ENCODE measurements at regions not wholly inside any gene's neighbourhood (a gene's known extent, or its start where the extent isn't known, plus 50 kb on each side); places are given as distances from the start of the nearest gene placed in this dataset.

GRCh38 chr1:87591492-87591891 is 262.8 kb downstream of the LMO4 start:
- peak; percentile 31 for ATAC-seq
- H3K36me3 Mint-ChIP-seq: no peaks in the 10 kb centered on the region
- H3K4me3 Mint-ChIP-seq: no peak overlapping the region
- H3K9me3 Mint-ChIP-seq: no peaks in the 10 kb centered on the region
- H3K27ac Mint-ChIP-seq: peak overlapping the region; percentile 21
- H3K4me1 Mint-ChIP-seq: peaks cover 59% of the 10 kb centered on the region
- no peaks in the 10 kb centered on the region for H3K27me3 Mint-ChIP-seq

GRCh38 chr1:87592156-87592555 is 263.5 kb downstream of the LMO4 start:
- H3K36me3 Mint-ChIP-seq: no peaks in the 10 kb centered on the region
- H3K4me1 Mint-ChIP-seq: peaks cover 55% of the 10 kb centered on the region
- H3K27me3 Mint-ChIP-seq: no peaks in the 10 kb centered on the region
- H3K4me3 Mint-ChIP-seq: peak overlapping the region; percentile 21
- H3K27ac Mint-ChIP-seq: peak overlapping the region; percentile 21
- ATAC-seq: peak; percentile 88
- no peaks in the 10 kb centered on the region for H3K9me3 Mint-ChIP-seq

- Mint-ChIP-seq H3K9me3 (no peaks in the 10 kb centered on the region), H3K4me1 (peaks cover 54% of the 10 kb centered on the region), H3K4me3 (no peak overlapping the region), H3K27me3 (no peaks in the 10 kb centered on the region), H3K36me3 (no peaks in the 10 kb centered on the region), H3K27ac (no peak overlapping the region)
- ATAC-seq: no peak
These were observed 266.2 kb downstream of the LMO4 start for GRCh38 chr1:87594736-87595383.

DNA sequence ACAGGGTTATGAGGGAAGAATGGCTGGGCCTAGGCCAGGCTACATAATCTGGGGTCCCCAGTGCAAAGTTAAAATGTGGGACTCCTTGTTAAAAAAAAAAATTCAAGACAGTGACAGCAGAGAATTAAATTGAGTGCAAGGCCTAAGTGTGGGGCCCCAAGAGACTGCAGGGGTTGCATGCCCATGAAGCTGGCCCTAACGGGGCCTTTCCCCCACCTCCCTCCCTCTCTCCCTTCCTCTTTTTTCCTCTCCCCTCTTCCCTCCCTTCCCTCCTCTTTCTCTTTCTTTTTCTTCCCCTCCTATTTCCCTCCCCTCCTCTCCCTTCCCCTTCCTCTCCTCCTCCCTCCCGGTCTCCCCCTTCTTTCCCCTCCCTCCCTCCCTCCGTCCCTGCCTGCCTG is 266.7 kb downstream of the LMO4 start:
- Mint-ChIP-seq H3K27ac (no peak overlapping the region), H3K4me3 (no peak overlapping the region), H3K9me3 (no peaks in the 10 kb centered on the region), H3K36me3 (no peaks in the 10 kb centered on the region), H3K27me3 (no peaks in the 10 kb centered on the region), H3K4me1 (peaks cover 51% of the 10 kb centered on the region)
- no peak for ATAC-seq

GRCh38 chr1:87598429-87598828 is 269.7 kb downstream of the LMO4 start:
- Mint-ChIP-seq H3K36me3 (no peaks in the 10 kb centered on the region), H3K27ac (peak overlapping the region; percentile 30), H3K4me1 (peaks cover 23% of the 10 kb centered on the region), H3K27me3 (no peaks in the 10 kb centered on the region), H3K9me3 (no peaks in the 10 kb centered on the region), H3K4me3 (no peak overlapping the region)
- no peak for ATAC-seq

GRCh38 chr1:87599569-87599968 is 270.9 kb downstream of the LMO4 start:
- H3K27ac Mint-ChIP-seq: no peak overlapping the region
- no peaks in the 10 kb centered on the region for H3K9me3 Mint-ChIP-seq
- no peak overlapping the region for H3K4me3 Mint-ChIP-seq
- no peaks in the 10 kb centered on the region for H3K36me3 Mint-ChIP-seq
- no peak for ATAC-seq
- H3K27me3 Mint-ChIP-seq: no peaks in the 10 kb centered on the region
- peaks cover 18% of the 10 kb centered on the region for H3K4me1 Mint-ChIP-seq

GRCh38 chr1:87600055-87600850 is 271.6 kb downstream of the LMO4 start:
- no peak overlapping the region for H3K27ac Mint-ChIP-seq
- no peaks in the 10 kb centered on the region for H3K36me3 Mint-ChIP-seq
- H3K27me3 Mint-ChIP-seq: no peaks in the 10 kb centered on the region
- H3K9me3 Mint-ChIP-seq: no peaks in the 10 kb centered on the region
- H3K4me1 Mint-ChIP-seq: peaks cover 18% of the 10 kb centered on the region
- H3K4me3 Mint-ChIP-seq: no peak overlapping the region
- no peak for ATAC-seq

DNA sequence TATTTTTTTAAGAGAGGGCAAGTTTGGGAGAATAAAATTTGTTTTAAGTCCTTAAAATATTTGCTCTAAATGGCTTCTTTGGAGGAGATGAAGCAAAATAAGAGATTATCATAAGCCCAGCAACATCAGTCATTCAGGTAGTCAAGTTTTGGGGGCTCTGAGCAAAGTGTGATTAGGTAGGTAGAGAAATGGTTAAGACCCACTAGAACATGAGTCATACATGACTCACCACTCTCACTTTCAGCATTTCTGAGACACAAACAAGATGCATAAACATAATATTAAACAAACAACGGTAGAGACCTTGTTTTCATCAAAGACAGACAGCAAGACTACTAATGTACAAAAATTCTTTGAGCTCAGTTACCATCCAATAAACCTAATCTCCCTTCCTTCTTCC is 272.2 kb downstream of the LMO4 start:
- no peak overlapping the region for H3K27ac Mint-ChIP-seq

GRCh38 chr1:87603626-87604025 is 274.9 kb downstream of the LMO4 start:
- Mint-ChIP-seq H3K27me3 (no peaks in the 10 kb centered on the region), H3K4me3 (no peak overlapping the region), H3K9me3 (no peaks in the 10 kb centered on the region), H3K4me1 (peaks cover 9% of the 10 kb centered on the region), H3K27ac (no peak overlapping the region), H3K36me3 (peaks cover 7% of the 10 kb centered on the region)
- no peak for ATAC-seq

More for the DNA sequence above, 272.2 kb downstream of the LMO4 start:
- Mint-ChIP-seq H3K4me3 (no peak overlapping the region), H3K36me3 (no peaks in the 10 kb centered on the region), H3K4me1 (peaks cover 18% of the 10 kb centered on the region), H3K27me3 (no peaks in the 10 kb centered on the region), H3K9me3 (no peaks in the 10 kb centered on the region)
- no peak for ATAC-seq

GRCh38 chr1:87612956-87613355 is 284.3 kb downstream of the LMO4 start:
- no peaks in the 10 kb centered on the region for H3K4me1 Mint-ChIP-seq
- H3K4me3 Mint-ChIP-seq: no peak overlapping the region
- H3K27ac Mint-ChIP-seq: no peak overlapping the region
- H3K9me3 Mint-ChIP-seq: no peaks in the 10 kb centered on the region
- ATAC-seq: no peak
- H3K27me3 Mint-ChIP-seq: no peaks in the 10 kb centered on the region
- H3K36me3 Mint-ChIP-seq: no peaks in the 10 kb centered on the region

DNA sequence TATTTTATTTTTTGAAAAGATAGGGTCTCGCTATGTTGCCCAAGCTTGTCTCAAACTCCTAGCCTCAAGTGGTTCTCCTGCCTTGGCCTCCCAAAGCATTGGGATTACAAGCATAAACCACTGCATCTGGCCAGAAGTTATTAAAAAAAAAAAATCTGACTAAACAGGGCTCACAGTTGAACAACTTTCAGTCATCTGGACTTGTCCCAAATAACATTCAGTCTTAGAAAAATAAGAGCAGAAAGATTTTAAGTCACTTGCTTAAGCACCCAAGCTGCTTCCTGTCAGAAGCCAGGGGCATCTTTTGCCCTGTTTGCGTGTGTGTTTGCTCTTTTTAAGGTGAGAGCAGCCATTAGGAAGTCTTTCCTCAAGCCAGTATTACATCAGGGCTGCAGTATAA is 286.8 kb downstream of the LMO4 start:
- Mint-ChIP-seq H3K36me3 (no peaks in the 10 kb centered on the region), H3K4me1 (no peaks in the 10 kb centered on the region), H3K27ac (no peak overlapping the region), H3K27me3 (no peaks in the 10 kb centered on the region), H3K4me3 (no peak overlapping the region), H3K9me3 (peaks cover 3% of the 10 kb centered on the region)
- no peak for ATAC-seq

DNA sequence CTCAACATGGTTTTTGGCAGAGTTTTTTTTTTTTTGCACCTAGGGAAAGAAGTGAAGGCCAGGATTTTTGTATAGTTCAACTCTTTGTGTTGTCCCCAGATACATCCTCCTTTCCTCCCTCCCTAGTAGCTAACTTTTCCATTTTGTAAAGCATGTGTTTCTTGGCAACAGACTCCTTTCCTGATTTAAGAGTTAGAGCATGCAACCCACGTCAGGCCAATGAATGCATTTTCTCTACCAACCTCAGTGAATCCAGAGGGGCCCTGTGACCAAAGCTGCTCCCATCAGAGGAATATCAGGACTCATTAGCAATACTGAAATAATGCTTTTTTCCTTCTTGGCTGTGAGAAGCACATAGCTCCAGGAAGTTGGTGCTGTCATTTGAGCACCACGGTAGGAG is 287.2 kb downstream of the LMO4 start:
- no peaks in the 10 kb centered on the region for H3K4me1 Mint-ChIP-seq
- peaks cover 3% of the 10 kb centered on the region for H3K9me3 Mint-ChIP-seq

DNA sequence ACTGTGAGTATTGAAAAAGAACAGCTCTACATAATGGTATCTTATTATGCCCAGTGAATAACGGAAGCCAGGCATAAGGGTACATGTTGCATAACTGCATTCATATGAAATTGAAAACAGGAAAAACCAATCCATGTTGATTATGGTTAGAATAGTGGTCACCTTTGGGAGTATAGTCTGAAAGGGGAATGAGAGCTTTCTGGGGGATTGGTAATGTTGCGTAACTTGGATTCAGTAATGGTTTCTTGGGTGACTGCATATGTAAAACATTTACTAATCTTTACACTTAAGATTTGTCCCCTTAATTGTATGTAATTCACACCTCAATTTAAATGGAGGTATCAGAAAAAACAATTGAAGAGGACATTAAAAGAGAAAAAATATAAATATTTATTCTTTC is 292.1 kb downstream of the LMO4 start:
- Mint-ChIP-seq H3K27me3 (no peaks in the 10 kb centered on the region), H3K27ac (no peak overlapping the region), H3K4me3 (no peak overlapping the region), H3K4me1 (no peaks in the 10 kb centered on the region), H3K36me3 (no peaks in the 10 kb centered on the region), H3K9me3 (peaks cover 3% of the 10 kb centered on the region)
- ATAC-seq: no peak

More for the DNA sequence above, 287.2 kb downstream of the LMO4 start:
- Mint-ChIP-seq H3K27me3 (no peaks in the 10 kb centered on the region), H3K4me3 (no peak overlapping the region), H3K36me3 (no peaks in the 10 kb centered on the region), H3K27ac (no peak overlapping the region)
- no peak for ATAC-seq

DNA sequence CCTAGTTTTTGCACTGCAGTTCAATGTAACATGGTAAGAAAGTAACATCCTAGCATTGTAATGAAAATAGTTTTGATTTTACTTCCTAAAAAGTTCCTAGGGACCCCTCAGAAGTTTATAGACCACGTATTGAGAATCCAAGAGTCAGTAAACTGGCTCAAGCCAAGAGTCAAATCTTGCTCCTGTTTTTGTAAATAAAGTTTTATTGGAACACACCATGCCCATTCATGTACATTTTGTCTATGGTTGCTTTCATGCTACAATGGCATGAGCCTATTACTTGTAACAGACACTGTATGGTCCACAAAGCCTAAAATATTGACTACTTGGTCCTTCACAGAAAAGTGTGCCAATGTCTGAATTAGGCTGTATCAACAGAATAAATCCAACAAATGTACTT is 301.0 kb downstream of the LMO4 start:
- no peaks in the 10 kb centered on the region for H3K9me3 Mint-ChIP-seq
- no peaks in the 10 kb centered on the region for H3K36me3 Mint-ChIP-seq
- H3K27ac Mint-ChIP-seq: no peak overlapping the region
- no peak for ATAC-seq
- no peaks in the 10 kb centered on the region for H3K4me1 Mint-ChIP-seq
- no peak overlapping the region for H3K4me3 Mint-ChIP-seq
- no peaks in the 10 kb centered on the region for H3K27me3 Mint-ChIP-seq

GRCh38 chr1:87632232-87632631 is 303.6 kb downstream of the LMO4 start:
- Mint-ChIP-seq H3K4me1 (no peaks in the 10 kb centered on the region), H3K27ac (no peak overlapping the region), H3K9me3 (no peaks in the 10 kb centered on the region), H3K36me3 (no peaks in the 10 kb centered on the region), H3K4me3 (no peak overlapping the region), H3K27me3 (no peaks in the 10 kb centered on the region)
- no peak for ATAC-seq
